CD14-positive monocyte (primary cell): ENCODE measurements at regions not wholly inside any gene's neighbourhood (a gene's known extent, or its start where the extent isn't known, plus 50 kb on each side); places are given as distances from the start of the nearest gene placed in this dataset.

ENCODE experiments used
- DNase-seq, 3 donors: peaks; one replicate each; pipeline ENCODE4 v3.0.0-alpha.2; 2011 to 2022
- H2AFZ ChIP-seq: 2 replicates; pipeline ENCODE4 v1.6.0; 2012; ENCODE audit warnings: mild to moderate bottlenecking, low read depth, low read length, inconsistent platforms; ENCODE audit not compliant: insufficient read depth, poor library complexity, severe bottlenecking
- H3K27ac ChIP-seq, 2 donors: 1 replicate in 1 of 2; 2 replicates in 1 of 2; pipeline ENCODE4 v1.5.1; 2012 to 2013; ENCODE audit warnings: low read length in 2 of 2, control low read depth in 1 of 2, inconsistent platforms in 1 of 2, low read depth in 1 of 2, mild to moderate bottlenecking in 1 of 2
- H3K27me3 ChIP-seq, 2 donors: one replicate each; pipeline versions ENCODE4 v1.6.0 to v1.6.1; 2011 to 2013; ENCODE audit warnings: low read length in 2 of 2; ENCODE audit not compliant: control insufficient read depth in 2 of 2, insufficient read depth in 2 of 2
- H3K36me3 ChIP-seq, 2 donors: replicated peaks in 1 of 2; 1 replicate in 1 of 2; 2 replicates in 1 of 2; pipeline versions ENCODE4 v1.5.1 to v1.6.1; 2012 to 2013; ENCODE audit warnings: low read length in 2 of 2, control low read depth in 1 of 2, inconsistent platforms in 1 of 2, mild to moderate bottlenecking in 1 of 2; ENCODE audit not compliant: insufficient read depth in 2 of 2, control insufficient read depth in 1 of 2
- H3K4me1 ChIP-seq, 2 donors: 1 replicate in 1 of 2; 2 replicates in 1 of 2; pipeline versions ENCODE4 v1.5.1 to v1.6.1; 2012 to 2013; ENCODE audit warnings: low read length in 2 of 2, control low read depth in 1 of 2, inconsistent platforms in 1 of 2, mild to moderate bottlenecking in 1 of 2, moderate library complexity in 1 of 2; ENCODE audit not compliant: insufficient read depth in 2 of 2, control insufficient read depth in 1 of 2
- H3K4me2 ChIP-seq: replicated peaks from 2 replicates; pipeline ENCODE3; 2012; ENCODE audit warnings: low read length, moderate library complexity, mild to moderate bottlenecking; ENCODE audit not compliant: poor library complexity, severe bottlenecking; ENCODE audit errors: extremely low read depth
- H3K4me3 ChIP-seq, 3 experiments: fragments of 200-600 bp in 1 of 3; sonication (generic) in 1 of 3; replicated peaks in 1 of 3; 1 replicate in 2 of 3; 2 replicates in 1 of 3; pipeline ENCODE4 v1.5.1; 2011 to 2013; ENCODE audit warnings: low read length in 3 of 3, mild to moderate bottlenecking in 3 of 3, control low read depth in 2 of 3, low read depth in 2 of 3, inconsistent platforms in 1 of 3, moderate library complexity in 1 of 3
- H3K79me2 ChIP-seq: 2 replicates; pipeline ENCODE4 v1.6.0; 2012; ENCODE audit warnings: mild to moderate bottlenecking, control low read depth, inconsistent platforms, low read length, moderate library complexity; ENCODE audit not compliant: insufficient read depth
- H3K9ac ChIP-seq: 2 replicates; pipeline ENCODE4 v1.6.0; 2017; ENCODE audit warnings: low read length, mild to moderate bottlenecking; ENCODE audit not compliant: insufficient read depth, poor library complexity, severe bottlenecking
- H3K9me3 ChIP-seq, 2 donors: replicated peaks in 1 of 2; 1 replicate in 1 of 2; 2 replicates in 1 of 2; pipeline versions ENCODE4 v1.5.1 to v1.6.1; 2012 to 2013; ENCODE audit warnings: low read length in 2 of 2, control low read depth in 1 of 2; ENCODE audit not compliant: control insufficient read depth in 1 of 2, insufficient read depth in 1 of 2
- H4K20me1 ChIP-seq: 2 replicates; pipeline ENCODE4 v1.6.0; 2012; ENCODE audit warnings: mild to moderate bottlenecking, low read length, control low read depth, moderate library complexity; ENCODE audit not compliant: insufficient read depth
- H3K27ac Mint-ChIP-seq, 7 donors: one replicate each; pipeline ENCODE4 v1.8.0; 2020; ENCODE audit warnings: mild to moderate bottlenecking in 7 of 7, mixed read lengths in 7 of 7, moderate library complexity in 6 of 7, inconsistent platforms in 2 of 7
- H3K27me3 Mint-ChIP-seq, 3 donors: one replicate each; pipeline ENCODE4 v1.8.0; 2021 to 2022; ENCODE audit warnings: low read depth in 3 of 3, mild to moderate bottlenecking in 3 of 3, mixed read lengths in 3 of 3, moderate library complexity in 3 of 3, inconsistent platforms in 1 of 3
- H3K36me3 Mint-ChIP-seq, 2 donors: one replicate each; pipeline ENCODE4 v1.8.0; 2020; ENCODE audit warnings: mixed read lengths in 2 of 2, inconsistent platforms in 1 of 2, mild to moderate bottlenecking in 1 of 2
- H3K4me1 Mint-ChIP-seq: one replicate; pipeline ENCODE4 v1.8.0; 2020; ENCODE audit warnings: mild to moderate bottlenecking, mixed read lengths
- H3K4me3 Mint-ChIP-seq, 2 donors: one replicate each; pipeline ENCODE4 v1.8.0; 2020; ENCODE audit warnings: mild to moderate bottlenecking in 2 of 2, mixed read lengths in 2 of 2, moderate library complexity in 1 of 2
- H3K9me3 Mint-ChIP-seq, 7 donors: one replicate each; pipeline ENCODE4 v1.8.0; 2020 to 2022; ENCODE audit warnings: mixed read lengths in 7 of 7, mild to moderate bottlenecking in 6 of 7, moderate library complexity in 6 of 7, inconsistent platforms in 2 of 7
- WGBS: methylation state at CpG from one replicate; pipeline ENCODE4 v1.1.5; 2013; ENCODE audit warnings: missing lambda C conversion rate; ENCODE audit not compliant: insufficient coverage; 5-methylcytosine and 5-hydroxymethylcytosine counted together
- intact Hi-C, 2 donors: fragments of 100-400 bp; cut with micrococcal nuclease; formaldehyde crosslinking; loops; one replicate each; pipeline versions ENCODE4 v1.15.0 to v1.15.1; 2023
- TF ChIP-seq, protein P1 (sequence below): fragments of 200-600 bp; IDR thresholded peaks from one replicate; pipeline ENCODE4 v1.8.0; 2022; ENCODE audit warnings: antibody characterized with exemption, mild to moderate bottlenecking

DNA sequence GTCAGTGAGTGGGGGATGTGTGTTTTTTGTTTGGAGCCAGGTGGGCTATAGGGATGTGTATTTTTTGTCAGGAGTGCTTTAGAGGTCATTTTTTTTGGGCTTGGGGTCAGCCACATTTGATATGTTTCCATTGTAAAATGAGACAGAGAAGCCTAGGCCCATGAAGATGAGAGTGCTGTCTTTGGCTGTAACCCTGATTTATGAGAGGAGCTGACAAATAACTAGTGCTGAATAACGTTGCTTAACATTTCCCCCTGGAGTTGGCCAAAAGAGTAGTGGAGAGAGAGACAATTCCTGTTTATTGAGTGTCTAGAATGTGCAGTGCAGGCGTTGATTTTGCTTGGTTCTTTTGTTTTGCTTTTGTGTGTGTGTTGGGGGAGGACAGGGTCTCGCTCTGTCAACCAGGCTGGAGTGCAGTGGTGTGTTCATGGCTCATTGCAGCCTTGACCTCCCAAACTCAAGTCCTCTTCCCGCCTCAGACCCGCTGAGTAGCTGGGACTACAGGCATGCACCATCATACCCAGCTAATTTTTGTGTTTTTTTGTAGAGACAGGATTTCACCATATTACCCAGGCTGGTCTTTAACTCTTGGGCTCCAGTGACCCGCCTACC, 64.7 kb downstream of the S1PR1 start:
- Mint-ChIP-seq H3K36me3 (no peaks in the 10 kb centered on the region), H3K27me3 (peaks cover 0 to 2% (median 1%) of the 10 kb centered on the region in 3 donors), H3K27ac (no peak overlapping the region), H3K9me3 (no peaks in the 10 kb centered on the region), H3K4me1 (no peaks in the 10 kb centered on the region), H3K4me3 (no peak overlapping the region)
- Histone ChIP-seq H3K27ac (no peak overlapping the region), H3K36me3 (no peaks in the 10 kb centered on the region), H3K4me2 (no peak overlapping the region), H3K9me3 (no peaks in the 10 kb centered on the region), H3K9ac (no peak overlapping the region), H4K20me1 (no peaks in the 10 kb centered on the region), H3K27me3 (no peaks in the 10 kb centered on the region), H3K79me2 (no peaks in the 10 kb centered on the region), H3K4me3 (no peak overlapping the region), H2AFZ (no peak overlapping the region), H3K4me1 (no peaks in the 10 kb centered on the region)
- DNase-seq: no peak
- 71% methylated on average over 3 of the region's 6 CpGs for WGBS
- intact Hi-C loops: no loop called here
- TF ChIP-seq, protein P1, sequence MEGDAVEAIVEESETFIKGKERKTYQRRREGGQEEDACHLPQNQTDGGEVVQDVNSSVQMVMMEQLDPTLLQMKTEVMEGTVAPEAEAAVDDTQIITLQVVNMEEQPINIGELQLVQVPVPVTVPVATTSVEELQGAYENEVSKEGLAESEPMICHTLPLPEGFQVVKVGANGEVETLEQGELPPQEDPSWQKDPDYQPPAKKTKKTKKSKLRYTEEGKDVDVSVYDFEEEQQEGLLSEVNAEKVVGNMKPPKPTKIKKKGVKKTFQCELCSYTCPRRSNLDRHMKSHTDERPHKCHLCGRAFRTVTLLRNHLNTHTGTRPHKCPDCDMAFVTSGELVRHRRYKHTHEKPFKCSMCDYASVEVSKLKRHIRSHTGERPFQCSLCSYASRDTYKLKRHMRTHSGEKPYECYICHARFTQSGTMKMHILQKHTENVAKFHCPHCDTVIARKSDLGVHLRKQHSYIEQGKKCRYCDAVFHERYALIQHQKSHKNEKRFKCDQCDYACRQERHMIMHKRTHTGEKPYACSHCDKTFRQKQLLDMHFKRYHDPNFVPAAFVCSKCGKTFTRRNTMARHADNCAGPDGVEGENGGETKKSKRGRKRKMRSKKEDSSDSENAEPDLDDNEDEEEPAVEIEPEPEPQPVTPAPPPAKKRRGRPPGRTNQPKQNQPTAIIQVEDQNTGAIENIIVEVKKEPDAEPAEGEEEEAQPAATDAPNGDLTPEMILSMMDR: no peak

DNA sequence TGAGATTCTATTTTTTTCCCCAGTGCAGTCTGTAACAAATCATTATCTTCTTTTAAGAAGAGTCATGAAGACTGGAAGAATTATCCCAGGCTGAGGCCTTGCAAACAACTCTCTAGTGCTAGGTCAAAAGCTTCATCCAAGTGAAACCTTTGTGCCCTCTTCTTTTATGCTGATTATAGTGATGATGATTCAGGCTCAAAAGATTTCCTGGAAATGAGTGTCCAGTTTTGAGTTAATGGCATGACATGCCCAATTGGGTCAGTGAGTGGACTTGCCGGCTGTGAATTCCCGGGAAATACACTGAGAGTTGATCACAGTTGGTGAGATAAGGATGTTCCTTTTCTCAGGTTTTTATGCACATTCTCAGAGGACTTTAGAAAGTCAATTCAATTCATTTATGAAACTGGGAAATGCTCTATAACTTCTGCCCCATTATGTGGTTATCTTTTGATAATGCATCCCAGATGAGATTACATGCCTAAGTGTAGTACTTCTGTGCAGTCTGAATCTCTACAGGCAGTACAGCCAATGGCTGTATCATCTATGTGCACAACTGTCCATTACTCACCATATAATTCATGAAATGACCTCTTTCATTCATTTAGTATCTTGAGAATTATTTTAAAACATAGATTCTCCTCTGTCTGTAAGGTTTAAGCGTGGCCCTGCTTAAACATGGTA, 66.2 kb downstream of the S1PR1 start:
- Mint-ChIP-seq H3K9me3 (no peaks in the 10 kb centered on the region), H3K36me3 (no peaks in the 10 kb centered on the region), H3K27me3 (peaks cover 0 to 7% (median 2%) of the 10 kb centered on the region in 3 donors), H3K4me3 (no peak overlapping the region), H3K27ac (no peak overlapping the region), H3K4me1 (no peaks in the 10 kb centered on the region)
- H3K27me3 ChIP-seq: no peaks in the 10 kb centered on the region
- no peak overlapping the region for H3K4me2 ChIP-seq
- TF ChIP-seq, protein P1: no peak
- H4K20me1 ChIP-seq: no peaks in the 10 kb centered on the region
- no peaks in the 10 kb centered on the region for H3K9me3 ChIP-seq
- no peak for DNase-seq
- intact Hi-C loops: no loop called here
- no peaks in the 10 kb centered on the region for H3K36me3 ChIP-seq
- no peak overlapping the region for H2AFZ ChIP-seq
- no peaks in the 10 kb centered on the region for H3K4me1 ChIP-seq
- 100% methylated on average over 2 of the region's 3 CpGs for WGBS
- no peak overlapping the region for H3K27ac ChIP-seq
- no peak overlapping the region for H3K9ac ChIP-seq
- no peak overlapping the region for H3K4me3 ChIP-seq
- H3K79me2 ChIP-seq: no peaks in the 10 kb centered on the region
